HepG2 (cell line): ENCODE measurements at regions not wholly inside any gene's neighbourhood (a gene's known extent, or its start where the extent isn't known, plus 50 kb on each side); places are given as distances from the start of the nearest gene placed in this dataset.
"Not testable (repeated sequence)": the region's sequence is repeated elsewhere in the genome, so short reads cannot be mapped to it uniquely, and the experiment has no call there.

Experiments
- HDAC2 ChIP-seq: sonication (generic); formaldehyde crosslinking; IDR thresholded peaks from 2 replicates; pipeline ENCODE4 v1.4.0; 2020; ENCODE audit warnings: missing genetic modification reagents
- POLR2A ChIP-seq, 2 experiments: IDR thresholded peaks; 2 replicates each; pipeline ENCODE4 v1.6.1; 2011; ENCODE audit warnings: low read depth in 2 of 2, low read length in 2 of 2, mild to moderate bottlenecking in 1 of 2, moderate library complexity in 1 of 2; ENCODE audit not compliant: insufficient read depth in 1 of 2
- POLR2AphosphoS5 ChIP-seq: IDR thresholded peaks from 2 replicates; pipeline ENCODE4 v1.6.1; 2012; ENCODE audit warnings: low read depth, low read length
- ZFP36 ChIP-seq: fragments of 150-350 bp; IDR thresholded peaks from 2 replicates; pipeline ENCODE4 v1.6.1; 2018; ENCODE audit warnings: borderline replicate concordance, low read length, low read depth; ENCODE audit not compliant: partially characterized antibody
- ZNF274 ChIP-seq: sonication (generic); formaldehyde crosslinking; IDR thresholded peaks from 2 replicates; pipeline ENCODE4 v1.5.1; 2020; ENCODE audit warnings: mild to moderate bottlenecking, missing genetic modification reagents
- TF ChIP-seq, protein P1 (sequence below): sonication (generic); formaldehyde crosslinking; IDR thresholded peaks from 2 replicates; pipeline ENCODE4 v1.5.0; 2020; ENCODE audit warnings: mild to moderate bottlenecking, missing genetic modification reagents, moderate library complexity
- TF ChIP-seq, protein P2 (sequence below): sonication (generic); formaldehyde crosslinking; conservative IDR thresholded peaks from 2 replicates; pipeline ENCODE4 v1.4.0; 2020; ENCODE audit warnings: mild to moderate bottlenecking, missing genetic modification reagents, moderate library complexity
- TF ChIP-seq, protein P3 (sequence below), 2 experiments: sonication (generic) in 1 of 2; formaldehyde crosslinking in 1 of 2; IDR thresholded peaks; 2 replicates each; pipeline versions ENCODE4 v1.4.0 to v1.6.1; 2018 to 2020; ENCODE audit warnings: missing genetic modification reagents in 2 of 2, borderline replicate concordance in 1 of 2, low read depth in 1 of 2, mild to moderate bottlenecking in 1 of 2, missing biosample characterization in 1 of 2

DNA sequence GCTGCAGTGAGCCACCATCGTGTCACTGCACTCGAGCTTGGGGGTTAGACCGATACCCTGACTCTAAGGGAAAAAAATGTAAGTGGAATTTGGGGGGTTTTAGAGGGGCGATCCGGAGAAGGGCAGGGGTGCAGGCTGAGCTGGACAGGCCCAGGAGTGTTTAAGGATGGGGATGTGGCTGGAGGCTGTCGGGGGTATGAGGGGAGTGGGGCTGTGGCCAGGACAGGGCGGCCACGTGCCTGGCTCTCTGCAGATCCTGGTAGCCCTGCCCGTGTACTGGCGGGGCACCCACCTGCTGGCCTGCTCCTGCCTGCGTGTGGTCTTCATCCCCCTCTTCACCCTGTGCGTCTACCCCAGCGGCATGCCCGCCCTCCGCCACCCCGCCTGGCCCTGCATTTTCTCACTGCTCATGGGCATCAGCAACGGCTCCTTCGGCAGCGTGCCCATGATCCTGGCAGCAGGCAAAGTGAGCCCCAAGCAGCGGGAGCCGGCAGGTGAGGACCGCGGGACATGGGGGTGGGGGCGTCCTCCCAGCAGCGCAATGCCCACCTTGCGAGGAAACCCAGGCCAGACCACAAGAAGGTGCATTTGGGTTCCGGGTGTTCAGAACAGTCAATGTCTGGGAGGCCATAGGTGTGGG is 438.7 kb upstream of the ZNF722 start:
- TF ChIP-seq, protein P1, sequence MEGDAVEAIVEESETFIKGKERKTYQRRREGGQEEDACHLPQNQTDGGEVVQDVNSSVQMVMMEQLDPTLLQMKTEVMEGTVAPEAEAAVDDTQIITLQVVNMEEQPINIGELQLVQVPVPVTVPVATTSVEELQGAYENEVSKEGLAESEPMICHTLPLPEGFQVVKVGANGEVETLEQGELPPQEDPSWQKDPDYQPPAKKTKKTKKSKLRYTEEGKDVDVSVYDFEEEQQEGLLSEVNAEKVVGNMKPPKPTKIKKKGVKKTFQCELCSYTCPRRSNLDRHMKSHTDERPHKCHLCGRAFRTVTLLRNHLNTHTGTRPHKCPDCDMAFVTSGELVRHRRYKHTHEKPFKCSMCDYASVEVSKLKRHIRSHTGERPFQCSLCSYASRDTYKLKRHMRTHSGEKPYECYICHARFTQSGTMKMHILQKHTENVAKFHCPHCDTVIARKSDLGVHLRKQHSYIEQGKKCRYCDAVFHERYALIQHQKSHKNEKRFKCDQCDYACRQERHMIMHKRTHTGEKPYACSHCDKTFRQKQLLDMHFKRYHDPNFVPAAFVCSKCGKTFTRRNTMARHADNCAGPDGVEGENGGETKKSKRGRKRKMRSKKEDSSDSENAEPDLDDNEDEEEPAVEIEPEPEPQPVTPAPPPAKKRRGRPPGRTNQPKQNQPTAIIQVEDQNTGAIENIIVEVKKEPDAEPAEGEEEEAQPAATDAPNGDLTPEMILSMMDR (CRISPR knock-in tag) = not testable (repeated sequence)
- TF ChIP-seq, protein P2, sequence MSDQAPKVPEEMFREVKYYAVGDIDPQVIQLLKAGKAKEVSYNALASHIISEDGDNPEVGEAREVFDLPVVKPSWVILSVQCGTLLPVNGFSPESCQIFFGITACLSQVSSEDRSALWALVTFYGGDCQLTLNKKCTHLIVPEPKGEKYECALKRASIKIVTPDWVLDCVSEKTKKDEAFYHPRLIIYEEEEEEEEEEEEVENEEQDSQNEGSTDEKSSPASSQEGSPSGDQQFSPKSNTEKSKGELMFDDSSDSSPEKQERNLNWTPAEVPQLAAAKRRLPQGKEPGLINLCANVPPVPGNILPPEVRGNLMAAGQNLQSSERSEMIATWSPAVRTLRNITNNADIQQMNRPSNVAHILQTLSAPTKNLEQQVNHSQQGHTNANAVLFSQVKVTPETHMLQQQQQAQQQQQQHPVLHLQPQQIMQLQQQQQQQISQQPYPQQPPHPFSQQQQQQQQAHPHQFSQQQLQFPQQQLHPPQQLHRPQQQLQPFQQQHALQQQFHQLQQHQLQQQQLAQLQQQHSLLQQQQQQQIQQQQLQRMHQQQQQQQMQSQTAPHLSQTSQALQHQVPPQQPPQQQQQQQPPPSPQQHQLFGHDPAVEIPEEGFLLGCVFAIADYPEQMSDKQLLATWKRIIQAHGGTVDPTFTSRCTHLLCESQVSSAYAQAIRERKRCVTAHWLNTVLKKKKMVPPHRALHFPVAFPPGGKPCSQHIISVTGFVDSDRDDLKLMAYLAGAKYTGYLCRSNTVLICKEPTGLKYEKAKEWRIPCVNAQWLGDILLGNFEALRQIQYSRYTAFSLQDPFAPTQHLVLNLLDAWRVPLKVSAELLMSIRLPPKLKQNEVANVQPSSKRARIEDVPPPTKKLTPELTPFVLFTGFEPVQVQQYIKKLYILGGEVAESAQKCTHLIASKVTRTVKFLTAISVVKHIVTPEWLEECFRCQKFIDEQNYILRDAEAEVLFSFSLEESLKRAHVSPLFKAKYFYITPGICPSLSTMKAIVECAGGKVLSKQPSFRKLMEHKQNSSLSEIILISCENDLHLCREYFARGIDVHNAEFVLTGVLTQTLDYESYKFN = not testable (repeated sequence)
- TF ChIP-seq ZNF274; ZFP36; HDAC2 (CRISPR knock-in tag); POLR2A (IDR thresholded peaks at IDR 0.05; ENCODE audit: insufficient read depth in 1 of 2, low read depth in 2 of 2, low read length in 2 of 2); POLR2AphosphoS5: not testable (repeated sequence)
- TF ChIP-seq, protein P3, sequence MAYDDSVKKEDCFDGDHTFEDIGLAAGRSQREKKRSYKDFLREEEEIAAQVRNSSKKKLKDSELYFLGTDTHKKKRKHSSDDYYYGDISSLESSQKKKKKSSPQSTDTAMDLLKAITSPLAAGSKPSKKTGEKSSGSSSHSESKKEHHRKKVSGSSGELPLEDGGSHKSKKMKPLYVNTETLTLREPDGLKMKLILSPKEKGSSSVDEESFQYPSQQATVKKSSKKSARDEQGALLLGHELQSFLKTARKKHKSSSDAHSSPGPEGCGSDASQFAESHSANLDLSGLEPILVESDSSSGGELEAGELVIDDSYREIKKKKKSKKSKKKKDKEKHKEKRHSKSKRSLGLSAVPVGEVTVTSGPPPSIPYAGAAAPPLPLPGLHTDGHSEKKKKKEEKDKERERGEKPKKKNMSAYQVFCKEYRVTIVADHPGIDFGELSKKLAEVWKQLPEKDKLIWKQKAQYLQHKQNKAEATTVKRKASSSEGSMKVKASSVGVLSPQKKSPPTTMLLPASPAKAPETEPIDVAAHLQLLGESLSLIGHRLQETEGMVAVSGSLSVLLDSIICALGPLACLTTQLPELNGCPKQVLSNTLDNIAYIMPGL (CRISPR knock-in tag; IDR thresholded peaks at IDR 0.05; ENCODE audit: borderline replicate concordance in 1 of 2, low read depth in 1 of 2) = not testable (repeated sequence)
